HCT116 (cell line): ENCODE measurements at regions not wholly inside any gene's neighbourhood (a gene's known extent, or its start where the extent isn't known, plus 50 kb on each side); places are given as distances from the start of the nearest gene placed in this dataset.

Source experiments
- CEBPB ChIP-seq: IDR thresholded peaks from 2 replicates; pipeline ENCODE4 v1.6.1; 2012; ENCODE audit warnings: low read depth
- CTCF ChIP-seq, 3 experiments: fragments of 200-600 bp in 1 of 3; sonication (generic) in 1 of 3; IDR thresholded peaks in 2 of 3; conservative IDR thresholded peaks in 1 of 3; 2 replicates each; pipeline ENCODE4 v1.5.1; 2012 to 2017; ENCODE audit warnings: low read depth in 2 of 3, low read length in 2 of 3, antibody characterized with exemption in 1 of 3, borderline replicate concordance in 1 of 3, control low read depth in 1 of 3, mild to moderate bottlenecking in 1 of 3, mixed read lengths in 1 of 3, mixed run types in 1 of 3, moderate library complexity in 1 of 3; ENCODE audit not compliant: insufficient read depth in 1 of 3
- EZH2 ChIP-seq: fragments of 200-600 bp; sonication (generic); IDR thresholded peaks from 2 replicates; pipeline ENCODE4 v1.6.1; 2017; ENCODE audit warnings: antibody characterized with exemption, mixed run types
- EZH2phosphoT487 ChIP-seq: fragments of 200-600 bp; IDR thresholded peaks from 2 replicates; pipeline ENCODE4 v1.6.1; 2018; ENCODE audit warnings: antibody characterized with exemption, borderline replicate concordance
- JUND ChIP-seq: IDR thresholded peaks from 2 replicates; pipeline ENCODE4 v1.6.1; 2012
- REST ChIP-seq: IDR thresholded peaks from 2 replicates; pipeline ENCODE4 v1.6.1; 2012; ENCODE audit warnings: low read depth
- SP1 ChIP-seq: IDR thresholded peaks from 2 replicates; pipeline ENCODE4 v1.6.1; 2012; ENCODE audit warnings: low read depth
- ZNF274 ChIP-seq: fragments of 200-500 bp; sonication (Bioruptor generic); IDR thresholded peaks from 2 replicates; pipeline ENCODE4 v1.6.1; 2014; ENCODE audit warnings: mild to moderate bottlenecking, low read depth, low read length, inconsistent platforms
- TF ChIP-seq, protein P1 (sequence below): IDR thresholded peaks from 2 replicates; pipeline ENCODE4 v1.6.1; 2012

- TF ChIP-seq JUND (no peak), EZH2 (no peak), ZNF274 (no peak), CEBPB (no peak), CTCF (IDR thresholded peaks at IDR 0.05 in 2 of 3, conservative IDR thresholded peaks at IDR 0.05 in 1 of 3; ENCODE audit: borderline replicate concordance in 1 of 3, insufficient read depth in 1 of 3, low read depth in 2 of 3, low read length in 2 of 3) (no peak), REST (no peak), SP1 (no peak), EZH2phosphoT487 (no peak)
- TF ChIP-seq, protein P1, sequence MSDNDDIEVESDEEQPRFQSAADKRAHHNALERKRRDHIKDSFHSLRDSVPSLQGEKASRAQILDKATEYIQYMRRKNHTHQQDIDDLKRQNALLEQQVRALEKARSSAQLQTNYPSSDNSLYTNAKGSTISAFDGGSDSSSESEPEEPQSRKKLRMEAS, result no peak
Observed at GRCh38 chr5:164301136-164301535, 795.7 kb downstream of the MAT2B start.
